ENCODE measurements at regions not wholly inside any gene's neighbourhood (a gene's known extent, or its start where the extent isn't known, plus 50 kb on each side); places are given as distances from the start of the nearest gene placed in this dataset.

DNA sequence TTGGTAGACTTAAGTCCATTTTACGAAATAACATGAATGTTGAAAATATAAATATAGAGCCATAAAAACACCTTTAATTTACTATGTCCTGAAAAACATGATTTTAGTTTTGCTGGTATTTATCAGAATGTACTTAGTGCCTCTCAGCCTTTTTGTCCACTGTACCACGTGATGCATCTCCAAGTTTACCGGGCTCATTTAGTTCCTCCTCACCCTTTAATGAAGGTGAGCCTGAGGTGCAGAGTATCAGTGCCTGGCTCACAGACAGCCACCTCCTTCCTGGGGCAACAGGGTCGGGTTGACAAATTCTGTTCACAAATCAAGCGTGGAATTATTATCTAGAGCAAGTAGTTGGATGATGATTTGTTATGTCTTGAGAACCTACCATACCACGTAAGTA lies 420.5 kb upstream of the MEIS1 start:
- Mint-ChIP-seq H3K4me1 (no peaks in the 10 kb centered on the region), H3K9me3 (peaks cover 9% of the 10 kb centered on the region)

DNA sequence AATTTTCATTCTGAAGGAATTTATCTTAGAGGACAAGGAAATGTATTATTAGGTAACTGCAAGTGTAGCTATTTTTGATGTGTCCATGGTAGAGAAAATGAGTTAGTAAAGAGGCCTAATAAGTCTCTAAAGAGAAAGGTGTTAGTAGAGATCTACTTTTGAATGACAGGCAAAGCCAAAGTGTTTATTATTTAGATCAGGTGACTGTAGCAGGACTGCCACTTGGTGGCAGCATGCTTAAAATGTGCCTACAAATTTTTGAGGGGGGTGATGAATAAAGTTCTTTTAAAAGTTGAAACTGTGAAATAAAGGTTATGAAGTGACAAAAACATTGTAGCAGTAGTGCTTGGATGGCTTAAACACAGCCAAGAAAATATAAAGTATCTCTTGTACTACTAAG lies 421.5 kb upstream of the MEIS1 start:
- ATAC-seq (replicated peaks; ENCODE audit: extremely low read depth, poor library complexity, severe bottlenecking) (no peak), DNase-seq (ENCODE audit: low spot score in 2 of 2) (no peak)
- H3K36me3 Mint-ChIP-seq (ENCODE audit: insufficient read depth), result no peaks in the 10 kb centered on the region
- H3K9me3 Mint-ChIP-seq, result peaks cover 9% of the 10 kb centered on the region
- H3K4me1 Mint-ChIP-seq, result no peaks in the 10 kb centered on the region
- no peak overlapping the region for H3K27ac Mint-ChIP-seq (ENCODE audit: low read depth)
- no peak overlapping the region for H3K4me3 Mint-ChIP-seq
- H3K27me3 Mint-ChIP-seq, result no peaks in the 10 kb centered on the region

More for the DNA sequence above, 420.5 kb upstream of the MEIS1 start:
- Mint-ChIP-seq H3K4me3 (no peak overlapping the region), H3K27me3 (no peaks in the 10 kb centered on the region), H3K36me3 (ENCODE audit: insufficient read depth) (no peaks in the 10 kb centered on the region), H3K27ac (ENCODE audit: low read depth) (no peak overlapping the region)
- DNase-seq (ENCODE audit: low spot score in 2 of 2) (no peak), ATAC-seq (replicated peaks; ENCODE audit: extremely low read depth, poor library complexity, severe bottlenecking) (no peak)

DNA sequence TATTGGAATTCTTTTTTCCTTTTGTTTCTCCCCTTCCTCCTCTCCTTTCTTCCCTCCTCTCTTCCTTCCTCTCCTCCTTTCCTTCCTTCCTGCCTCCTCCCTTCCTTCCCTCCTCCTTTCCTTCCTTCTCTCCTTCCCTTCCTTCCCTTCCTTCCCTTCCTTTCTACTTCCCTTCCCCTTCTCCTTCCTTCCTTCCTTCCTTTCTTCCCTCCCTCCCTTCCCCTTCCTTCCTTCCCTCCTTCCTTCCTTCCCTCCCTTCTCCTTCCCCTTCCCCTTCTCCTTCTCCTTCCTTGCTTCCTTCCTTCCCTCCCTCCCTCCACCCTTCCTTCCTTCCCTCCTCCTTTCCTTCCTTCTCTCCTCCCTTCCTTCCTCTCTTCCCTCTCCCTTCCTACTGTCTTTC lies 431.0 kb upstream of the MEIS1 start:
- Mint-ChIP-seq H3K9me3 (peaks cover 11% of the 10 kb centered on the region), H3K27ac (ENCODE audit: low read depth) (no peak overlapping the region), H3K4me1 (no peaks in the 10 kb centered on the region), H3K4me3 (no peak overlapping the region), H3K36me3 (ENCODE audit: insufficient read depth) (no peaks in the 10 kb centered on the region), H3K27me3 (no peaks in the 10 kb centered on the region)
- ATAC-seq (replicated peaks; ENCODE audit: extremely low read depth, poor library complexity, severe bottlenecking) (no peak), DNase-seq (ENCODE audit: low spot score in 2 of 2) (no peak)

DNA sequence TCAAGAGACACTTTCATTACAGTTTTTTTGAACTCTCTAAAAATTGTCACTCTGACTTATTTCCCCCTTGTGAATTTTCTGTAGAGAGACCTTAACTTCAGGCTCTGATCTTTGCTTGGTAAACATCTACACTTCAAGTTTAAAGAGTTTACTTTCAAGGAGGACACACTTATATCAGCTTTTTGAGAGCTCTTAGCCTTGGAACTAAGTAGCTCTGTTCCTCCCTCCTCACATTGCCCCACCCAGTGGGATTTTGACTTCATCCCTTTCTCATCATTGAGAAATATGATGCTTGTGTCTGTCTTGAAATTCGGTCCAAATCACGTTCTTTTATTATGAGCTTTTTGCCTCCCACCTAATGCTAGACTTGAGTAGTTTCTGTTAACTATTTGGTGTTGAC lies 433.4 kb upstream of the MEIS1 start:
- H3K27ac Mint-ChIP-seq (ENCODE audit: low read depth), result no peak overlapping the region
- H3K9me3 Mint-ChIP-seq, result peaks cover 15% of the 10 kb centered on the region
- DNase-seq (ENCODE audit: low spot score in 2 of 2) (no peak), ATAC-seq (replicated peaks; ENCODE audit: extremely low read depth, poor library complexity, severe bottlenecking) (no peak)
- no peaks in the 10 kb centered on the region for H3K4me1 Mint-ChIP-seq
- no peaks in the 10 kb centered on the region for H3K27me3 Mint-ChIP-seq
- H3K36me3 Mint-ChIP-seq (ENCODE audit: insufficient read depth), result no peaks in the 10 kb centered on the region
- no peak overlapping the region for H3K4me3 Mint-ChIP-seq

DNA sequence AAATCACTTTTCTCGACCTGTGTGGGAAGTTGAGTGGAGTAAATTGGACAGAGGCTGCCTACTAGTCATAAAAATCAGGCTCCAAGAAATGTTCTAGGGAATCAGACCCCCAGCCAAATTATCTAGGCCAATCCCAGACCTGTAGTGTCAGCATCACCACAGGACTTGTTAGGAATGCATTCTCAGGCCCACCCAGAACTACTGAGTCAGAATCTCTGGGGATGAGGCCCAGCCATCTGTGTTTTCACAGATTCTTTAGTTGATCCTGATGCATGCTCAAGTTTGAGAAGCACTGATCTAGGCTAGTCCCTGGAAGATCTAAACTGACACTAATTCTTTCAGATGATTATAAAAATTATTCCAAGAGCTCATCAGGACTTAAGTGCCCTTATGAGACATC lies 434.0 kb upstream of the MEIS1 start:
- Mint-ChIP-seq H3K27me3 (no peaks in the 10 kb centered on the region), H3K4me3 (no peak overlapping the region)
- no peak for ATAC-seq (replicated peaks; ENCODE audit: extremely low read depth, poor library complexity, severe bottlenecking)

DNA sequence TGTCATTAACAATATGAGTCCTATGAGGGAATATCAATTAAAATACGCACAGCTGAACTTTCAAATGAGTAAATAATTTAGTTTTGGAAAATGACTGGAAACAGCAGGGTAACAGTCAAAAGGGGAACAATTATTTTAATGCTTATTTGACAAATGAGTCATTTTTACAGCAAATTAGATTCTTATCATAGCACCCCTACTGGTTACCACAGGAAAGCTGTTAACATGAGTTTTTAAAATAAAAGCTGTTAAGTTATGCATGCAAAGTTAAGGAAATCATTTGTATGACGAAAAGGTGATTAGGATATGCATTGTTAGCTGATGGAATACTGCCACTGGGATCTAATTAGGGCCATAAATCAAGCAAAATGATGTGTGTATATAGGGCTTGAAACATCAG lies 435.1 kb upstream of the MEIS1 start:
- Mint-ChIP-seq H3K36me3 (ENCODE audit: insufficient read depth) (no peaks in the 10 kb centered on the region), H3K4me1 (no peaks in the 10 kb centered on the region)
- ATAC-seq (replicated peaks; ENCODE audit: extremely low read depth, poor library complexity, severe bottlenecking), result no peak

More for the DNA sequence above, 434.0 kb upstream of the MEIS1 start:
- no peaks in the 10 kb centered on the region for H3K36me3 Mint-ChIP-seq (ENCODE audit: insufficient read depth)
- peaks cover 15% of the 10 kb centered on the region for H3K9me3 Mint-ChIP-seq
- no peak for DNase-seq (ENCODE audit: low spot score in 2 of 2)
- H3K4me1 Mint-ChIP-seq, result no peaks in the 10 kb centered on the region
- no peak overlapping the region for H3K27ac Mint-ChIP-seq (ENCODE audit: low read depth)

DNA sequence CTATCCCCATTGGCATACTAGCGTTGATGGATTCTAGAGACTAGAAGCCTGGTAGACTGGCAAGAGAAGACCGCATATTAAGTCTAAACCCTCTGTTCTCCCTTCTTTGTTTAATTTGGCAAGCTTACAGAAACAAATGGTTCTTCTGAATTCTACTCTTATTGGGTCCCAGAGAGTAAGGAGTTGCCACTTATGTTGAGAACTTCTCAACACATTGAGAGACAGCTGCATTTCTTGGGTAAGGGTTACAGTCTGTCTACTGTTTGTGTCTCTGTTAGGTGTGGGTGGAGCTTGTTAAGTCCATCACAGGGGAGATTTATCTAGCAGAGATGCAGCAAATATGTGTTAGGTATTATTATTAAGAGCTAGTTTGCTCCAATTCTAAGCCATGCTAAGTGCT lies 435.8 kb upstream of the MEIS1 start:
- ATAC-seq (replicated peaks; ENCODE audit: extremely low read depth, poor library complexity, severe bottlenecking), result no peak

More for the DNA sequence above, 435.1 kb upstream of the MEIS1 start:
- no peak overlapping the region for H3K27ac Mint-ChIP-seq (ENCODE audit: low read depth)
- H3K9me3 Mint-ChIP-seq, result peaks cover 15% of the 10 kb centered on the region
- no peak overlapping the region for H3K4me3 Mint-ChIP-seq
- no peak for DNase-seq (ENCODE audit: low spot score in 2 of 2)
- H3K27me3 Mint-ChIP-seq, result no peaks in the 10 kb centered on the region

DNA sequence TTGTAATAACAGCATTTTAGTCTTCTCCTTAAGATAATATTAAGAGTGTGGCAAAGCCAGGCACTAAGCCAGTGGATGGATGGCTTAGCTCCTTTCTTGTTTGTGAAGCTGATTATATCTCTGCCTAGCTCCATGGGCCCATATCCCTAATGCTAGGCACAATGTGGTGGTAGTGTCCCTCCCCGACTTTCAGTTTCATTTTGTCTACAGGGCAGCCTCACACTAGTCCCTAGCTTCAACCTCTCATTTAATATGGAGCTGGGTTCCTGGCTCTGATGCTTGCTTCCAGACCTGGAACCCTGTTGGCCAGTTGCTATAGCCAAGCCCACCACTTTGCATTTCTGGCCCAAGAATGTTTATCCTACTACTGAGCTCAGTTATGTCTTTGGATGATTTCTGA lies 437.0 kb upstream of the MEIS1 start:
- H3K4me3 Mint-ChIP-seq, result no peak overlapping the region
- H3K36me3 Mint-ChIP-seq (ENCODE audit: insufficient read depth), result no peaks in the 10 kb centered on the region
- ATAC-seq (replicated peaks; ENCODE audit: extremely low read depth, poor library complexity, severe bottlenecking), result no peak
- no peak overlapping the region for H3K27ac Mint-ChIP-seq (ENCODE audit: low read depth)
- H3K9me3 Mint-ChIP-seq, result peaks cover 8% of the 10 kb centered on the region
- H3K4me1 Mint-ChIP-seq, result no peaks in the 10 kb centered on the region
- H3K27me3 Mint-ChIP-seq, result no peaks in the 10 kb centered on the region
- DNase-seq (ENCODE audit: low spot score in 2 of 2), result no peak

More for the DNA sequence above, 435.8 kb upstream of the MEIS1 start:
- DNase-seq (ENCODE audit: low spot score in 2 of 2), result no peak
- Mint-ChIP-seq H3K27ac (ENCODE audit: low read depth) (no peak overlapping the region), H3K36me3 (ENCODE audit: insufficient read depth) (no peaks in the 10 kb centered on the region), H3K4me1 (no peaks in the 10 kb centered on the region), H3K27me3 (no peaks in the 10 kb centered on the region), H3K9me3 (peaks cover 10% of the 10 kb centered on the region), H3K4me3 (no peak overlapping the region)

DNA sequence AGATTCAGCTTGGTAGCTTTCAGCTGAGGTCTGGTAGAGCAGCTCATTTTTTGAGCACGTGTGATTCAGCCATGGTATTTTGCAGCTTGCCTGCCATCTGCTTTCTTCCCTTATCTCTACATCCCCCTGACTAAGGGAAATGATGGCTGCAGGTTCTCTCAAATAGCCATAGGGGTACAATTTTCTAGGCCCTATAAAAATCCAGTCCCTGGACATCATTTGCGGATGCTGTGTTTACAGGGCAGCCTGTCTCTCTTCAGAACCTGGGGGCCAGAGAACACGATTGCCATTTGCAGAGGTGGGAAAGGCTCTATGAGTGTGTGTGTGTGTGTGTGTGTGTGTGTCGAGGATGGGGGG lies 442.7 kb upstream of the MEIS1 start:
- no peaks in the 10 kb centered on the region for H3K4me1 Mint-ChIP-seq
- no peak for ATAC-seq (replicated peaks; ENCODE audit: extremely low read depth, poor library complexity, severe bottlenecking)
- no peaks in the 10 kb centered on the region for H3K36me3 Mint-ChIP-seq (ENCODE audit: insufficient read depth)
- no peaks in the 10 kb centered on the region for H3K9me3 Mint-ChIP-seq
- no peaks in the 10 kb centered on the region for H3K27me3 Mint-ChIP-seq
- no peak for DNase-seq (ENCODE audit: low spot score in 2 of 2)
- no peak overlapping the region for H3K4me3 Mint-ChIP-seq
- no peak overlapping the region for H3K27ac Mint-ChIP-seq (ENCODE audit: low read depth)

DNA sequence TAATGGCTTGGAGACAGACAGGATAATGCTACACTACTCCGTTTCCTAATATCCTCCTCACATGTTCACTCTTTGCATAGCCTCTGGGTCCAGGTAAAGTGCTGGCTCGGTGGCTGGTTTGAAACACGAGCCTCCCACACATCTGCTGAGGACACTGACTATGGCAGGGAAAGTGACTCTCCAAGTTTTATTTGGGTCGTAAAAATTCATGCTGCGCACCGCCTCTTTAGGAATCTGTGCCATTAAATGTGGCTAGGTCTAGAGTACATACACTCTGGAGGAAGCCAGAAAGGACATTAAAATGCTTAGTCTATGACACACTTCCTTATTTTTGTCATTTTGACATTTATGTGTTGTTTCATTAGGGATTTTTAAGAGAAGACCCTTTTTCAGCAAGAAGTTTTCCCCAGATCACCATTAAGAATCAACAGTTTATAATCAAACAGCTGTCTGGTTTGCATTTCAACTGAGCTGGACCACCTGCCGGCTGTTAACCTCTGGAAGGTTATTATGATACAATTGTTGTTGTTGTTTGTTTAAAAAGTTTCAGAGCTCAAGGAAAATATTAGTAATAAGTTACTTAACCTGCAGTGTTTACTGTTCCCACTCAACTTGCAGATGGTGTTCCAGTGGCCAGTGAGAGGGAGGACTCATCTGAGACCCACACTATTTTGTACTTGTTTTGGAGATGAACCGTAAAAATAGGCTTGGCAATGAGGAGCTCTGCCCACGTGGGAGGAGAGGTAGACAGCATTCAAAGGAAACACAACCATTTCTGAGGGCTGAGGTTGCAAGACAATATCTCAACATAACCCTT lies 443.3 kb upstream of the MEIS1 start:
- ATAC-seq (replicated peaks; ENCODE audit: extremely low read depth, poor library complexity, severe bottlenecking) (no peak), DNase-seq (ENCODE audit: low spot score in 2 of 2) (no peak)
- Mint-ChIP-seq H3K36me3 (ENCODE audit: insufficient read depth) (no peaks in the 10 kb centered on the region), H3K4me3 (no peak overlapping the region), H3K4me1 (no peaks in the 10 kb centered on the region), H3K27me3 (no peaks in the 10 kb centered on the region), H3K9me3 (no peaks in the 10 kb centered on the region), H3K27ac (ENCODE audit: low read depth) (no peak overlapping the region)

DNA sequence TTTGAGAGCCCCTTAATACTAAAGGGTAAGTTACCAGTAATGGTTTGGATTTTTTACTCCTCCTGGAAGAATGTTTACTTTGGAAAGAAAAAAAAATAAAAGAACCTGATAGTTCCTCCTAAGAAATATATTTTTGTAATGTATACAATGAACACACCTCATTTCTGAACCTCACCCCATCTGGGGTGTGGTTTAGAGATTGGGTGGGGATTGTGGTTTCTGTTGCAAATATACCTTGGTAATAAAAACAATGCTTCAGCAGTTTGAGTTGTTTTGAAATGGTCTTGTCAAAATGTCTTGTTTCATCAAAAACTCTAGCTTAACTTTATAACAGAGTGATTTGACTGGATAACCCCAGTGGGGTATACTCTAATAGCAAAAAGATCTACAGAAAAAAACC lies 448.9 kb upstream of the MEIS1 start:
- Mint-ChIP-seq H3K4me3 (no peak overlapping the region), H3K9me3 (no peaks in the 10 kb centered on the region), H3K4me1 (no peaks in the 10 kb centered on the region), H3K27ac (ENCODE audit: low read depth) (no peak overlapping the region), H3K36me3 (ENCODE audit: insufficient read depth) (no peaks in the 10 kb centered on the region), H3K27me3 (no peaks in the 10 kb centered on the region)
- ATAC-seq (replicated peaks; ENCODE audit: extremely low read depth, poor library complexity, severe bottlenecking) (no peak), DNase-seq (ENCODE audit: low spot score in 2 of 2) (no peak)

DNA sequence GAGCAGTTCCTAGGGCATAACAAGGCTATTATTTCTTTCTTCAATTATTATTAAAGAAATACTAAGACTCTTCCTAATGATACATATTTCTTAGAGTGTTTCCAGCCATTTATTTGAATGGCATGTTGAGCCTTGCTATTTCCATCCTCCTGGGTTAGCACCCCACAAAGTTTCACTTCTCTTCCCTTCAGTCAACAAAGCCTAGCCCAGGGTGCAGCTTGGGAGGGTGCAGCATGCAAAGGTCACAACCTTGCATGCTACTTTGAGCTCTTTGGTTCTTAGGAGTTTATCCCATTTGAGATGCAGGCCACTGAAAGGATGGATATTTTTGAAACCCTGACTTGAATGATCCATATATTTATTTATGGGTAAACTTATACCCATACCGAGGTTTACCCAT lies 454.4 kb upstream of the MEIS1 start:
- Mint-ChIP-seq H3K27ac (ENCODE audit: low read depth) (no peak overlapping the region), H3K27me3 (no peaks in the 10 kb centered on the region), H3K4me3 (no peak overlapping the region), H3K4me1 (no peaks in the 10 kb centered on the region), H3K36me3 (ENCODE audit: insufficient read depth) (no peaks in the 10 kb centered on the region), H3K9me3 (peaks cover 4% of the 10 kb centered on the region)
- no peak for DNase-seq (ENCODE audit: low spot score in 2 of 2)
- no peak for ATAC-seq (replicated peaks; ENCODE audit: extremely low read depth, poor library complexity, severe bottlenecking)

DNA sequence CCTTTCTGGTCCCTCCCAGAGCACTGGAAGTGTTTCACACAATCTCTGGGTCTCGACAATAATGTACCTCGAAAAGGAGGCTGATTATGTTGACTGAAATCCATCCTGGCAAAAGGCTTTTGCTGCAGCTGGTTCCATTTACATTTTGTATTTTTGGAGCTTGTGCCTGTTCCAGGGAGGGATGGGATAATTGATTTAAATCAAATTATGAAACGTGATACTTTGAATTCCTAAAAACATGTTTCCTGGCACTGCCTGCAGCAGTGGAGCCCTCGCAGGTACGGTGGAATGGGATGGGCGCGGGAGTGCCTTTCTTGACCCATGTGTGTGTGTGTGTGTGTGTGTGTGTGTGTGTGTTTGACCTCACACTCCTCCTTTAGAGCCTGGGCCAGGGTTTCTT lies 455.5 kb upstream of the MEIS1 start:
- peaks cover 4% of the 10 kb centered on the region for H3K9me3 Mint-ChIP-seq
- no peaks in the 10 kb centered on the region for H3K27me3 Mint-ChIP-seq
- no peak overlapping the region for H3K4me3 Mint-ChIP-seq
- H3K36me3 Mint-ChIP-seq (ENCODE audit: insufficient read depth), result no peaks in the 10 kb centered on the region
- H3K4me1 Mint-ChIP-seq, result no peaks in the 10 kb centered on the region
- ATAC-seq (replicated peaks; ENCODE audit: extremely low read depth, poor library complexity, severe bottlenecking), result no peak
- no peak overlapping the region for H3K27ac Mint-ChIP-seq (ENCODE audit: low read depth)
- no peak for DNase-seq (ENCODE audit: low spot score in 2 of 2)
